GM12878 (cell line): ENCODE measurements at regions not wholly inside any gene's neighbourhood (a gene's known extent, or its start where the extent isn't known, plus 50 kb on each side); places are given as distances from the start of the nearest gene placed in this dataset.

ENCODE experiments used
- CTCF ChIP-seq, 3 experiments: IDR thresholded peaks in 2 of 3; conservative IDR thresholded peaks in 1 of 3; 2 replicates each; pipeline ENCODE4 v1.5.1; 2011; ENCODE audit warnings: low read depth in 3 of 3, low read length in 3 of 3, mild to moderate bottlenecking in 3 of 3, control low read depth in 2 of 3, moderate library complexity in 2 of 3, inconsistent platforms in 1 of 3, mixed read lengths in 1 of 3; ENCODE audit not compliant: control insufficient read depth in 2 of 3, insufficient read depth in 1 of 3; ENCODE audit errors: extremely low read depth in 1 of 3
- E2F8 ChIP-seq: fragments of 450-650 bp; IDR thresholded peaks from 2 replicates; pipeline ENCODE4 v1.6.1; 2018; ENCODE audit warnings: mild to moderate bottlenecking, low read depth, moderate library complexity; ENCODE audit not compliant: partially characterized antibody
- EP300 ChIP-seq, 2 experiments: fragments of 150-350 bp in 1 of 2; IDR thresholded peaks; 2 replicates each; pipeline ENCODE4 v1.6.1; 2011 to 2012; ENCODE audit warnings: low read depth in 2 of 2, low read length in 2 of 2, borderline replicate concordance in 1 of 2, improper control_type of control experiment in 1 of 2, inconsistent platforms in 1 of 2; ENCODE audit not compliant: control insufficient read depth in 1 of 2
- IRF3 ChIP-seq: fragments of 450-650 bp; IDR thresholded peaks from 2 replicates; pipeline ENCODE4 v1.6.1; 2014; ENCODE audit warnings: mild to moderate bottlenecking
- POLR2A ChIP-seq: IDR thresholded peaks from 2 replicates; pipeline ENCODE4 v1.6.1; 2011; ENCODE audit warnings: low read depth, mild to moderate bottlenecking, low read length
- SIN3A ChIP-seq: IDR thresholded peaks from 2 replicates; pipeline ENCODE4 v1.6.1; 2012; ENCODE audit warnings: low read depth, low read length, improper control_type of control experiment
- SIX5 ChIP-seq: IDR thresholded peaks from 2 replicates; pipeline ENCODE4 v1.6.1; 2011; ENCODE audit warnings: mild to moderate bottlenecking, low read depth, low read length, moderate library complexity; ENCODE audit not compliant: severe bottlenecking

GRCh38 chr4:56234098-56234497, 153.2 kb downstream of the AASDH start:
- TF ChIP-seq IRF3 (no peak), SIN3A (no peak), E2F8 (no peak), POLR2A (no peak), EP300 (IDR thresholded peaks at IDR 0.05; ENCODE audit: borderline replicate concordance in 1 of 2, control insufficient read depth in 1 of 2, low read depth in 2 of 2, low read length in 2 of 2) (no peak), SIX5 (no peak), CTCF (IDR thresholded peaks at IDR 0.05 in 2 of 3, conservative IDR thresholded peaks at IDR 0.05 in 1 of 3; ENCODE audit: control insufficient read depth in 2 of 3, extremely low read depth in 1 of 3, insufficient read depth in 1 of 3, low read depth in 3 of 3, low read length in 3 of 3) (no peak)
